Kidney tubule cell (primary cell): ENCODE measurements at regions not wholly inside any gene's neighbourhood (a gene's known extent, or its start where the extent isn't known, plus 50 kb on each side); places are given as distances from the start of the nearest gene placed in this dataset.
"Not testable (repeated sequence)": the region's sequence is repeated elsewhere in the genome, so short reads cannot be mapped to it uniquely, and the experiment has no call there.

ENCODE experiments used
- DNase-seq: peaks from one replicate; pipeline ENCODE4 v3.0.0-alpha.2; 2018; ENCODE audit warnings: low spot score

DNA sequence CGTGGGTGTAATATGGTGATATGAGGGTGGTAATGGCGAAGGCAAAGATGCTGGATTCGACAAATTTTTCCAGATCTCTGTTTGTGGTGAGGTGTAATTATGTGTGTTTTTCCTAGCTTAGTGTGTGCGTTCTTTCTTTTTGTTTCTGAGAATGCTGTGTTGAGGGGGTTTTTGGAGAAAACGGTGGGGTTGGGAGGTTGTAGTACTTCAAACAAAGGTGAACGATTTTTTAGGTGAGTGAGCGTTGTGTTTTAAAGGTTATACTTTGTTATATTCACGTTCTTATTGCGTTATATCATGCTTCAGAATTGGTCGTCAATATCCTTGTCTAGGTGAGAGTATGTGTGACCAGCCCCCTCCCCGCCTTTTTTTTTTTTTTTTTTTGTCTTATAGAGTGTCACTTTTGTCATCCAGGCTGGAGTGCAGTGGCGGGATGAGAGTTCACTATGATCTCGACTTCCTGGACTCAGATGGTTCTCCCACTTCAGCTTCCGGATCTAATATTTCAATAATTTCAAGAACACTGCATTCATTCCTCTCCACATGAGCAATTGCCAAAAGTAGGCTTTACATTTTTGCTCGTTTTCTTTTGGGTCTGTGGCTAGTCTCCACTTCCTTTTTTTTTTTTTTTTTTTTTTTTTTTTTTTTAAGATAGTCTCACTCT lies 82.2 kb upstream of the RNU2-1 start:
- no peak for DNase-seq

DNA sequence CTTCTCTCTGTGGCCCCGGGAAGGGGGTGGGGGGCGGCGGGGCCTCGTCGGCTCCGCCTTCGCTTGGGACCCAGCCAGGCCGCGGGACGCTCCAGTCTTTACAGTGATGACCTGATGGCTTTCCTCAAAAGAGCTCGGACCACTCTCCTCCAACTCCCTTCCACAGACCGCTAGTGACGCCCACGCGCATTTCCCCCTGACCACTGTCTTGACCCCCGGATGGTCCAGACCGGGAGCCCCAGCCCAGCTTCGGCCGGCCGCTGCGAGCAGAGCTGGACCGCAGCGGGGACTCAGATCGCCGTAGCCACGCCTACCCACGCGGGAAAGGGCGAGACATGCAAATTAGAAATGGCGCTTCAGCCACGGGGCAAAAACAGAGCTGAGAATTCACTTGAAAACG lies 81.6 kb upstream of the RNU2-1 start:
- no peak for DNase-seq

DNA sequence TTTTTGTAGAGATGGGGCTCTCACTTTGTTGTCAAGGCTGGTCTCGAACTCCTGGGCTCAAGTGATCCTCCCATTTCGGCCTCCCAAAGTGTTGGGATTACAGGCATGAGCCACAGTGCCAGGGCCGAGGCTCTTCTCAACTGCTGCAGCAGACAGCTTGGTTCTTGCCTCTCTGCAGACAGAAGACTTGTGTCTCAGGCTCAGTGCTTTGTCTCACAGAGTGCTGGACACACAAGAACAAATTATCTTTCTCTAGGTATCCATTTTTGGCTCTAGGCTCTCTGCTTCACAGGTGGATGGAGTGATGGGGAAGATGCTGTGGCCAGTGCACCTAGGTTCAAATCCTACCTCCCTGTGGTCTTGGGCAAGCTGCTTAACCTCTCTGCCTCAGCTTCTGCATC lies 80.8 kb upstream of the RNU2-1 start:
- DNase-seq, result no peak

DNA sequence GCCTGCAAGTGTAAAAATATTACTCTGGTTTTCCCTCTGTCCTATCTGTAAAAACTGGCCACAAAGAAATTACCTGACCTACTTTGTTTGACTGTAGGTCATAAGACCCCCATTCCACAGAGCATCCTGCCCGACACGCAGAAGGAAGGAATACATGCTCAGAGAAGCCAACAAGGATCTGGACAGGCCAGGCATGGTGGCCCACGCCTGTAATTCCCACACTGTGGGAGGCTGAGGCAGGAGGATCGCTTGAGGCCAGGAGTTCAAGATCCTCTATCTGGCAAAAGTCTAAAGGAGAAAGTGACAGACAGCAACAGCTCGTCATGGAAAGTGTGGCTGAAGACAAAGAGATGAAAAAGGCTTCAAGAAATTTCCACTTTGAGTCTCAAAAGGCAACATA lies 78.2 kb upstream of the RNU2-1 start:
- DNase-seq, result no peak

DNA sequence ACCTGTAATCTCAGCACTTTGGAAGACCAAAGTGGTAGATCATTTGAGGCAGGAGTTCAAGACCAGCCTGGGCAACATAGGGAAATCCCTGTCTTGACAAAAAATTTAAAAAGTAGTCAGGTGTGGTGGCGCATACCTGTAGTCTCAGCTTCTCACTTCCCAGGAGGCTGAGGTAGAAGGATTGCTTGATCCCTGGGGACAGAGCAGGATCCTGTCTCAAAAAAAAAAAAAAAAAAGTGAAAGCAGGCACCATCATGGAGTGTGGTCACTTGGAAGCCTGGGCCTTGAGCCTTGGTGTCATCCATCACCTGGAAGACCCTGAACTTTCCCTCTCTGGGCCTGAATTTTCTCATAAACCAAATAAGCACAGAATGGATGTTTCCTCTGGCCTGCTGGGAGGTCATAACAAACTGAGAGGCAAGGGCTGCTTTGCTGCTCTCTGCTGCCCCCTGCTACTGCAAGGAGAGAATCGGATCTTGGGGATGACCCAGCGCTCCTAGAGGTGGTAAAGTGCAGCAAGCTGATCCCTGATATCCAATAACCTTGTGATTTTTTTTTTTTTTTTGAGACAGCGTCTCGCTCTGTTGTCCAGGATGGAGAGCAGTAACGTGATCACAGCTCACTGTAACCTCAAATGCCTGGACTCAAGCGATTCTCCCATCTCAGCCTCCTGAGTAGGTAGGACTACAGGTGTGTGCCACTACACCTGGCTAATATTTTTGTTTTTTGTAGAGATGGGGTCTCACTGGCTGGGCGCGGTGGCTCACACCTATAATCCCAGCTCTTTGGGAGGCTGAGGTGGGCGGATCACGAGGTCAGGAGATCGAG lies 75.9 kb upstream of the RNU2-1 start:
- no peak for DNase-seq

DNA sequence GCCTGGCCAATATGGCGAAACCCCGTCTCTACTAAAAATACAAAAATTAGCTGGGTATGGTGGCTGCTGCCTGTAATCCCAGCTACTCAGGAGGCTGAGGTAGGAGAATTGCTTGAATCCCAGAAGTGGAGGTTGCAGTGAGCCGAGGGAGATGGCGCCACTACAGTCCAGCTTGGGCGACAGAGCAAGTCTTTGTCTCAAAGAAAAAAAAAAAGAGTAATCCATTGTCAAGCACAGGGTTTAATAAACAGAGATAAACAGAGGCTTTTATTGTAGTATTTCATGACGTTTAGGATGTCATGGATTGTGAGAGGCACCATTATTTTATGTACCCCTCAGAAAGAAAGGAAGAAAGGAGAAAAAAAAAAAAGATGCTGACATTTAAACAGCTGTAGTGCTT lies 75.2 kb upstream of the RNU2-1 start:
- DNase-seq, result no peak

DNA sequence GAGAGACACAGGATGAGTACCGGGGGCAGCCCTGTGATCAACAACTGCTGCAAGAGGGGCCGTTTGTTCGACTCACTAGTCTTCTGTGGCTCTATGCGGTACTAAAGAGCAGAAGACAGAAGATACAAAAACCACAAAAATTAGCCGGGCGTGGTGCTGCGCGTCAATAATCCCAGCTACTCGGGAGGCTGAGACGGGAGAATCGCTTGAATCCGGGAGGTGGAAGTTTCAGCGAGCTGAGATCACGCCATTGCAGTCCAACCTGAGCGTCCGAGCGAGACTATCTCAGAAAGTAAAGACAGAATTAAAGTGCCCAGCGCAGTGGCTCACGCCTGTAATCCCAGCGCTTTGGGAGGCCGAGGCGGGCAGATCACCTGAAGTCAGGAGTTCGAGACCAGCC lies 71.0 kb upstream of the RNU2-1 start:
- DNase-seq, result not testable (repeated sequence)

DNA sequence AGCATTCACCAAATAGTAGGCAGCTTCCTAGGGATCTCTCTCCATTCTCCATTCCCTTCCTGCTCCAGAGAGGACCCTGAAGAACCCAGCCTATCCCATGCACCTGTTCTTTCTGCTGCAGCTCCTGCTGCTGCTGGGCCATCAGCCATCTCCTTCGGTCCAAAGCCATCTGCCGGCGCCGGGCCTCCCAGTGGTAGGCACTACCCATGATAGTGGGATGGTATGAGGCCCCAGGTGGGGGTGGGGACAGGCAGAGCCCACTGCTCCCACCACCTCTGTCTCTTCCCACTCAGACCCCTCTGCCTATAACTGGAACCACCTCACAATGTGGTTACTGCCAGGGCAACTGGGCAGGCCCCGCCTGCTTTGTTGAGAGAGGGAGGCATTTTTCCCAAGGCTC lies 69.3 kb upstream of the RNU2-1 start:
- not testable (repeated sequence) for DNase-seq

DNA sequence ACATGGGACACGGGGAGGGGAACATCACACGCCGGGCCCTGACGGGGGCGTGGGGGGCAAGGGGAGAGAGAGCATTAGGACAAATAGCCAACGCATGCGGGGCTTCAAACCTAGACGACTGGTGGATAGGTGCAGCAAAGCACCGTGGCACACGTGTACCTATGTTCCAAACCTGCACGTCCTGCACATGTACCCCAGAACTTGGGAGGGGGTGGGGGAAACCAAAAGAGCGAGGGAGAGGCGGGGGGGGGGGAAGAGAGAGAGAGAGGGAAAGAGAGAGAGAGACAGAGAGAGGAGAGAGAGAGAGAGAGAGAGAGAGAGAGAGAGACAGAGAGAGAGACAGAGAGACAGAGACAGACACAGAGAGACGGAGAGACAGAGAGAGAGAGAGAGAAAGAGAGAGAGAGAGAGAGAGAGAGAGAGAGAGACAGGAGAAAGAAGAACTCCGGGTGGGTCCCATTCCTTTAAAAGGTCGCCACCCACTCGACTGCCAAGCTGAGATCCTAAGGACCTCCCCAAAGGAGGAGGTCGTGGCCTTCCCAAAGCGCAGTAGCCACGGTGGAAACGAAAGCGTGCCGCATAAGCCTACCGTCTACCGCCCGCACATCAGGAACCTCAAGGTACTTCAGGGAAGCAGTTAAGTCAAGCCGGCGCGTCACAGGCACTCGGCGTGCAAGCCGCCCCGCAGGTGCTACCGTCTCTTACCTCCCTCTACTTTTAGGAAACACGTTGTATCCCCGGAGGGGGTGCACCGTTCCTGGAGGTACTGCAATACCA lies 65.7 kb upstream of the RNU2-1 start:
- DNase-seq, result not testable (repeated sequence)

DNA sequence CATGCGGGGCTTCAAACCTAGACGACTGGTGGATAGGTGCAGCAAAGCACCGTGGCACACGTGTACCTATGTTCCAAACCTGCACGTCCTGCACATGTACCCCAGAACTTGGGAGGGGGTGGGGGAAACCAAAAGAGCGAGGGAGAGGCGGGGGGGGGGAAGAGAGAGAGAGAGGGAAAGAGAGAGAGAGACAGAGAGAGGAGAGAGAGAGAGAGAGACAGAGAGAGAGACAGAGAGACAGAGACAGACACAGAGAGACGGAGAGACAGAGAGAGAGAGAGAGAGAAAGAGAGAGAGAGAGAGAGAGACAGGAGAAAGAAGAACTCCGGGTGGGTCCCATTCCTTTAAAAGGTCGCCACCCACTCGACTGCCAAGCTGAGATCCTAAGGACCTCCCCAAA lies 55.9 kb upstream of the RNU2-1 start:
- not testable (repeated sequence) for DNase-seq

DNA sequence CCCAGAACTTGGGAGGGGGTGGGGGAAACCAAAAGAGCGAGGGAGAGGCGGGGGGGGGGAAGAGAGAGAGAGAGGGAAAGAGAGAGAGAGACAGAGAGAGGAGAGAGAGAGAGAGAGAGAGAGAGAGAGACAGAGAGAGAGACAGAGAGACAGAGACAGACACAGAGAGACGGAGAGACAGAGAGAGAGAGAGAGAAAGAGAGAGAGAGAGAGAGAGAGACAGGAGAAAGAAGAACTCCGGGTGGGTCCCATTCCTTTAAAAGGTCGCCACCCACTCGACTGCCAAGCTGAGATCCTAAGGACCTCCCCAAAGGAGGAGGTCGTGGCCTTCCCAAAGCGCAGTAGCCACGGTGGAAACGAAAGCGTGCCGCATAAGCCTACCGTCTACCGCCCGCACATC lies 49.8 kb upstream of the RNU2-1 start:
- not testable (repeated sequence) for DNase-seq
